ENCODE measurements at regions not wholly inside any gene's neighbourhood (a gene's known extent, or its start where the extent isn't known, plus 50 kb on each side); places are given as distances from the start of the nearest gene placed in this dataset.

DNA sequence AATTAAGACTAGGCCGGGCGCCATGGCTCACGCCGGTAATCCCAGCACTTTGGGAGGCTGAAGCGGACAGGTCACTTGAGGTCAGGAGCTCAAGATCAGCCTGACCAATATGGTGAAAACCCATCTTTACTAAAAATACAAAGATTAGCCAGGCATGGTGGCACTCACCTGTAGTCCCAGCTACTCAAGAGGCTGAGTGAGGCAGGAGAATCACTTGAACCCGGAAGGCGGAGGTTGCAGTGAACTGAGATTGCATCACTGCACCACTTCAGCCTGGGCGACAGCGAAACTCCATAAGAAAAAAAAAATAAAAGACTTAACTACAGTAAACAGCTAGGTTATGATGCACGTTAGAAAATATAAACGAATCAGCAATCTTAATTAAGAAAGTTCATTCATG lies 216.0 kb upstream of the TEX13C start:
- DNase-seq (ENCODE audit: low read depth), result no peak
- no peak overlapping the region for H3K4me3 ChIP-seq (ENCODE audit: low read length)
- TF ChIP-seq, protein P1, sequence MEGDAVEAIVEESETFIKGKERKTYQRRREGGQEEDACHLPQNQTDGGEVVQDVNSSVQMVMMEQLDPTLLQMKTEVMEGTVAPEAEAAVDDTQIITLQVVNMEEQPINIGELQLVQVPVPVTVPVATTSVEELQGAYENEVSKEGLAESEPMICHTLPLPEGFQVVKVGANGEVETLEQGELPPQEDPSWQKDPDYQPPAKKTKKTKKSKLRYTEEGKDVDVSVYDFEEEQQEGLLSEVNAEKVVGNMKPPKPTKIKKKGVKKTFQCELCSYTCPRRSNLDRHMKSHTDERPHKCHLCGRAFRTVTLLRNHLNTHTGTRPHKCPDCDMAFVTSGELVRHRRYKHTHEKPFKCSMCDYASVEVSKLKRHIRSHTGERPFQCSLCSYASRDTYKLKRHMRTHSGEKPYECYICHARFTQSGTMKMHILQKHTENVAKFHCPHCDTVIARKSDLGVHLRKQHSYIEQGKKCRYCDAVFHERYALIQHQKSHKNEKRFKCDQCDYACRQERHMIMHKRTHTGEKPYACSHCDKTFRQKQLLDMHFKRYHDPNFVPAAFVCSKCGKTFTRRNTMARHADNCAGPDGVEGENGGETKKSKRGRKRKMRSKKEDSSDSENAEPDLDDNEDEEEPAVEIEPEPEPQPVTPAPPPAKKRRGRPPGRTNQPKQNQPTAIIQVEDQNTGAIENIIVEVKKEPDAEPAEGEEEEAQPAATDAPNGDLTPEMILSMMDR (conservative IDR thresholded peaks at IDR 0.05; ENCODE audit: low read length), result no peak

DNA sequence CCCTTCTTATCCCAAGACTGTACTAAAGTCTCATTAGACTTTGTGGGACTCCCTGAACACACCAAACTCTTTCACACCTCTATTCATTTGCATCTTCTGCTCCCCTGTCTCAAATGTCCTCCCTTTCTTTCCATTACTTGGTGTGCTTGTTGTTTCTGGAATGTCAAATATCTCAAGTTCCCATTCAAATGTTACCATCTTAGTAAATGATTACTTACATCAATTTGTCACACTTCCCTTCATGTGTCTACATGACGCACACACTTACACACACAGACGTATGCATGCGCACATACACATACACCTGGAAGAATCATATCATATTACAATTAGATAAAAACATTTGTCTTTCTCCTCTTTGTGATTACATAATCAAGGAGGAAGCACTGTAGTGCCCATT lies 210.8 kb upstream of the TEX13C start:
- no peak overlapping the region for H3K4me3 ChIP-seq (ENCODE audit: low read length)

DNA sequence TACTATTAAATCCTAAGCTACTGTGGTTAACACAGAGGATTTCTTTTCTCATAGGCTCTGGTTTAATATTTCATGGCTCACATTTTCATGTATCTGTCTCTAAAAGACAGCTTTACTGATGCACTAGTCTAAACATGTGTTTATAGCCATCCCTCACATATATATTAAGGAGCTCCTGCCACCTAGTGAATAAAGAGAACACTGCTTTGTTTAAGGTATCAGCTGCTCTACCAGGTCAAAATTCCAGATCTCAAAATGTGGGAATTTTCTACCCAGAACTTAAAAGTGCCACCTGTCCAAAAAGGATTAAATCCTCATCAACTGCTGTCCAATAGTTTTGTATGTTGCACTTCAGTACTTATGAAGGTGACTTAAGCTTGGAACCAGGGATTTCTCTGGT lies 188.5 kb upstream of the TEX13C start:
- TF ChIP-seq, protein P1 (conservative IDR thresholded peaks at IDR 0.05; ENCODE audit: low read length), result peak; percentile 15; the same call in 1 of the 2 replicates
- no peak overlapping the region for H3K4me3 ChIP-seq (ENCODE audit: low read length)
- no peak for DNase-seq (ENCODE audit: low read depth)

More for the DNA sequence above, 210.8 kb upstream of the TEX13C start:
- no peak for DNase-seq (ENCODE audit: low read depth)
- TF ChIP-seq, protein P1 (conservative IDR thresholded peaks at IDR 0.05; ENCODE audit: low read length), result no peak

DNA sequence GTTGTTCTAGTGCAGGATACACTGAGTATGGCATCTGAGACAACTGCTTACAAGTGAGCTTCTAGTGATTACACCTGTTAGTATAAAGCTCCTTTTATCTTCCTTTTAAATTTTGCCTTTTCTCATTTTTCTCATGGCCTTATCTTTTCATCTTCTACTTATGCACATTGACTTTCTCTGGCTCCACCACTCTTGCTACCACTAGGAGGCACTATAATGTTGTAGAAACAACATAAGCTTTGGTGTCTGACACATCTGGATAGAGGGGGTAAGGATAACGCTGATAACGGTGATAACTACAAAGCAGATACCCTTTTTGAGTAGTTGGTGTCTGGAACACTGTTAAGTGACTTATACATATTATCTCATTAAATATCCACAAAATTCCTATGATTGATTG lies 187.4 kb upstream of the TEX13C start:
- TF ChIP-seq, protein P1 (conservative IDR thresholded peaks at IDR 0.05; ENCODE audit: low read length), result no peak
- no peak overlapping the region for H3K4me3 ChIP-seq (ENCODE audit: low read length)
- DNase-seq (ENCODE audit: low read depth), result no peak

DNA sequence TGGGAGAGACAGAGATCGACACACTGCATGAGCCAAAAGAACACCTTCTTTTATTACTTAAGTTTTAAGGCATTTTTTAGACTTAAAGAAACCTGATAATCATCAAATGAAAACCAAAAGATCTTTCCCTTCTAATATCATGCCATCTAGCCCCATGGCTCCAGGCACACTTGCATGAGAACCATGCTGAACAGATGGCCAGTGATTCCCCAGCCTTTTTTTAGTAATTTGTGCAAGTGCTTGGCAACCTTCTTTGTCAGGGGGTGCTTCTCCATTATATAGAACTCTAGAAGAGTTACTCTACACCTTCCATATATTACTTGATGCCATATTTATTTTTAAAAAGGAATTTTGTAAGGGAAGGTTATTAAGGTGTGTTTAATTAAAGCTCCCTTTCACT lies 182.2 kb upstream of the TEX13C start:
- H3K4me3 ChIP-seq (ENCODE audit: low read length), result no peak overlapping the region
- TF ChIP-seq, protein P1 (conservative IDR thresholded peaks at IDR 0.05; ENCODE audit: low read length), result no peak
- no peak for DNase-seq (ENCODE audit: low read depth)

DNA sequence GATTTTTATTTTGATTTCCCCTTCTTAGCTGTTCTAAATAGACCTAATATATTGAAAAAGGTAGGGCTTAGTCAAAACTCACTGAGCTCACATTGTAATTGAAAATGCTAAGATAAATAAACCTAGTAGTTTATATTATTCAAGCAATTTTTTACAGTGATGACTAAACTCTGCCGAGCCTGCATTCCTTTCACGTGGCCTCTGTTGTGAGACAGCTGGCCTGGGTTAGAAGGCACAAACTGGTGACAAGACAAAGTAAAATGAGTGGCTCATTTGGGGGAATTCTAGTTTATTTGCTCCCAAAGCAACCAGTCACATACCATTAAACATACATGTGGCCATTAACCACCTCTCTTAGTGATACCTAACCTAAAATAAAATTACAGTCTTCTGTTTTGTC lies 169.4 kb upstream of the TEX13C start:
- no peak for DNase-seq (ENCODE audit: low read depth)
- TF ChIP-seq, protein P1 (conservative IDR thresholded peaks at IDR 0.05; ENCODE audit: low read length), result no peak

DNA sequence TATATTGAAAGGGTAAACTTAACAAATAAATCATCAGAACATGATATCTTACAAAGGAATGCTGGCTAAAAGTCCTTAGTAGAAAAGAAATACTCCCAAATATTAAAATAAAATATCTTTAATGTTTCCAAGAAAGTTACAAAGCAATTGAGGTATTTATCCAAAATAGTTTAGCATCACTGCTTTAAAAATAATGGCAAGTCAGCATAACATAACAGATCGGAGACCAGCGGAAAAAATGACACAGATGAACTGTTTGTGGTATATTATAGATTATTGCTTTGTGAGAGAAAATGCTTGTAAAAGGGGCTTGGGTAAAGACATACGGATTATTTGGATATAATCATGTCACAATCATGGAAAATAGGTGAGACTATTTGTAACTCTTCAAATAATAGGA lies 168.5 kb upstream of the TEX13C start:
- TF ChIP-seq, protein P1 (conservative IDR thresholded peaks at IDR 0.05; ENCODE audit: low read length), result no peak
- H3K4me3 ChIP-seq (ENCODE audit: low read length), result no peak overlapping the region
- no peak for DNase-seq (ENCODE audit: low read depth)

More for the DNA sequence above, 169.4 kb upstream of the TEX13C start:
- H3K4me3 ChIP-seq (ENCODE audit: low read length), result no peak overlapping the region

Data from AG10803 (cell line).